Gastroesophageal sphincter (tissue), 3 donors: ENCODE measurements at regions not wholly inside any gene's neighbourhood (a gene's known extent, or its start where the extent isn't known, plus 50 kb on each side); places are given as distances from the start of the nearest gene placed in this dataset.

Experiments used
- POLR2A ChIP-seq, 2 donors: fragments of 450-650 bp; IDR thresholded peaks; one replicate each; pipeline ENCODE4 v1.6.1; 2017; ENCODE audit warnings: antibody characterized with exemption in 2 of 2, mild to moderate bottlenecking in 2 of 2, moderate library complexity in 1 of 2
- POLR2AphosphoS5 ChIP-seq: sonication (generic); formaldehyde crosslinking; IDR thresholded peaks from one replicate; pipeline ENCODE4 v1.6.1; 2017; ENCODE audit warnings: antibody characterized with exemption
- TF ChIP-seq, protein P1 (sequence below), 4 experiments: fragments of 200-600 bp in 2 of 4; fragments of 450-650 bp in 2 of 4; sonication (generic) in 1 of 4; IDR thresholded peaks; one replicate each; pipeline ENCODE4 v1.5.1; 2017 to 2019; ENCODE audit warnings: antibody characterized with exemption in 4 of 4, mild to moderate bottlenecking in 2 of 4, moderate library complexity in 2 of 4

DNA sequence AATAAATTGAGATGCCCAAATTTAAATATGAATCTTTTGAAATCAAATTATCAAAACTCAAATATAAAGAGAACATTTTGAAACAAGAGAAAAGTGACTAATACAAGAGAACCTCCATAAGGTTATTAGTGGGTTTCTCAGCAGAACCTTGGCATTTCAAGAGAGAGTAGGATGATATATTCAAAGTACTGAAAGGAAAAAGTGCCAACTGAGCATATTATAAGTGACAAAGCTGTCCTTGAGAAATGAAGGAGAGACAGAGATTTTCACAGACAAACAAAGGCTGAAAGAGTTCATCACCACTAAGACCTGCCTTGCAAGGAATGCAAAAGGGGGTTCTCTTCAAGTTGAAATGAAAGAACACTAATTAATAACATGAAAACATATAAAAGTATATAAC is 366.0 kb downstream of the HINT1 start:
- no peak for TF ChIP-seq POLR2AphosphoS5
- no peak for TF ChIP-seq POLR2A (IDR thresholded peaks at IDR 0.05)
- TF ChIP-seq, protein P1, sequence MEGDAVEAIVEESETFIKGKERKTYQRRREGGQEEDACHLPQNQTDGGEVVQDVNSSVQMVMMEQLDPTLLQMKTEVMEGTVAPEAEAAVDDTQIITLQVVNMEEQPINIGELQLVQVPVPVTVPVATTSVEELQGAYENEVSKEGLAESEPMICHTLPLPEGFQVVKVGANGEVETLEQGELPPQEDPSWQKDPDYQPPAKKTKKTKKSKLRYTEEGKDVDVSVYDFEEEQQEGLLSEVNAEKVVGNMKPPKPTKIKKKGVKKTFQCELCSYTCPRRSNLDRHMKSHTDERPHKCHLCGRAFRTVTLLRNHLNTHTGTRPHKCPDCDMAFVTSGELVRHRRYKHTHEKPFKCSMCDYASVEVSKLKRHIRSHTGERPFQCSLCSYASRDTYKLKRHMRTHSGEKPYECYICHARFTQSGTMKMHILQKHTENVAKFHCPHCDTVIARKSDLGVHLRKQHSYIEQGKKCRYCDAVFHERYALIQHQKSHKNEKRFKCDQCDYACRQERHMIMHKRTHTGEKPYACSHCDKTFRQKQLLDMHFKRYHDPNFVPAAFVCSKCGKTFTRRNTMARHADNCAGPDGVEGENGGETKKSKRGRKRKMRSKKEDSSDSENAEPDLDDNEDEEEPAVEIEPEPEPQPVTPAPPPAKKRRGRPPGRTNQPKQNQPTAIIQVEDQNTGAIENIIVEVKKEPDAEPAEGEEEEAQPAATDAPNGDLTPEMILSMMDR (IDR thresholded peaks at IDR 0.05), result no peak
